ENCODE measurements at regions not wholly inside any gene's neighbourhood (a gene's known extent, or its start where the extent isn't known, plus 50 kb on each side); places are given as distances from the start of the nearest gene placed in this dataset.
A peak's percentile ranks its signal among the peaks of the same experiment; 100 is the strongest.

DNA sequence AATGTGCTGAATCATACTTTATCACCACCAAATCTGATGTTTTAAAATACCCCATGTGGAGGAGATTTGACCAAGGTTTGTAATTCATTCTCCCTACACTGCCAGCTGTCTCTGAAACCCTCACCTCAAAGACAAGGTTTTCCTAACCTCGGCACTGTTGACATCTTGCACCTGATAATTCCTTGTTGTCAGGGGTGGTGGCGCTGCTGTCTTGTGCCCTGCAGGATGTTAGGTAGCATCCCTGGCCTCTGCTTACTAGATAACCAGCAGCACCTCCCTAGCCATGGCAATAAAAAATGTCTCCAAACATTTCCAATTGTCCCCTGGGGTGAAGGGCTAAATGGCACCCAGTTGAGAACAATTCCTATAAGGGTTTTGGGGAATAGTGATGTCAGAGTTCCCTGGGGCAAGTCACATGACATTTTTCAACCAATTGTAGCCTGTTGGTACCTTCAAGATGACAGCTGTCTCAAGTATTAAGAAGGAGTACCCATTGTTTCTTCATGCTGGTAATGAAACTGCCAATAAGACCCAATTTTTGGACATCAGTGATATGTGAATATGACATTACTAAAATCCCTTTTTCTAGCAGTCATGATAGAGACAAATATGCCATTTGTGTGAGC lies 160.6 kb upstream of the PLCXD3 start:
- no peak for DNase-seq

DNA sequence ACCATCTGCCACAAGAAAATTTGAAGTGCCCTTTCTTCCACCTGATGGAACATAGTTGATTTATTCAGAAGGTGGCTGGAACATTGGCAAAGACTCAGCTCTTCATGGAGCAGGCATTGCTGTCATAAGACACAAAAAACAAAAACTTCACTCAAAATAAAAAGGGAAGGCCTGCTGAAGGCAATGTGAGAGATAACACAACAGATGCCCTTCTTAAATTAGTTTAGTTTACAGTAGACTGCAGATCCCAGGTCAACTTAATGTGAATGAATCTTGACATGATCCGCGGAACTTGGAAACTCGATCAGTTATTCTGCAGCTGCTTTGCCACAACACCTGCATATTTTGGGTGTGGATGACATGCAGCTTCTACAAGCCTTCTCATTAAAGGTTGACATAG lies 159.8 kb upstream of the PLCXD3 start:
- DNase-seq, result no peak

- no peak for DNase-seq
Measured at GRCh38 chr5:41661254-41661653, 150.9 kb upstream of the PLCXD3 start.

GRCh38 chr5:41656597-41656996 lies 146.2 kb upstream of the PLCXD3 start:
- no peak for DNase-seq

DNA sequence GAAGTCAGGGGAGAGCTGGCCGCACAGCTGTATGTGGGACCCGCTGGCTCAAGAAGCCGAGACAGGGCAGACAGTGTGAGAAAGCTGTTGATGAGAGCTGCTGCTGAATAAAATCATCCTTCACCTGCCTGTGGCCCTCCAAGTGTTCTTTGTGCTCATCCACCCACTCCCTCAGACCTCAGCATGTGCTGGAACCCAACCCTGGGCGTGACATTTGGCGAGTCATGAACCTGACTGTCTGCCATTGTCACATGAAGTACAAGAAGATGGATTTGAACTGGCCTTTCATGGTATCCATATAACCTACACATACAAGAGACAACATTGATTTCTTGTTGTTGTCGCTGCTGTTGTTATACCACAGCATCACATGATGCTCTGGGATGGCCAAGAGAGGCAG lies 139.7 kb upstream of the PLCXD3 start:
- no peak for DNase-seq

DNA sequence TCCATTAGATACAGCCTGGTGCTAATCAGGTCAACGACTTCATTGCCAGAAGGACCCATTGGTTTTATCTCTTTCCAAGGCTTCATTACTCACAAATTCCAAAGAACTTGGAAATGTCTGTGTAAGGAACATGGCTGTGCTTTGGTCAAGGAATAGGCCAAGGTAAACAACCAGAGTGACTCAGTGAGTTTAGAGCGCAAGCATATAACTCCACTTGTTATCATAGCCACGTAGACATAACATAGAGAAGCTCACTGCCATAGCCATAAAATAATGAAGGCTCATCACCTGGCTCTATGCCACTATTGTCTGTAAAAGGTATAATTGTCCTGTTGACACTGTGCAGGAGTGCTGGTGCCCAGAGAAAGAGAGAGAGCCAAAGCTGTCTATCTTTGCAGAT lies 139.3 kb upstream of the PLCXD3 start:
- DNase-seq, result no peak

DNA sequence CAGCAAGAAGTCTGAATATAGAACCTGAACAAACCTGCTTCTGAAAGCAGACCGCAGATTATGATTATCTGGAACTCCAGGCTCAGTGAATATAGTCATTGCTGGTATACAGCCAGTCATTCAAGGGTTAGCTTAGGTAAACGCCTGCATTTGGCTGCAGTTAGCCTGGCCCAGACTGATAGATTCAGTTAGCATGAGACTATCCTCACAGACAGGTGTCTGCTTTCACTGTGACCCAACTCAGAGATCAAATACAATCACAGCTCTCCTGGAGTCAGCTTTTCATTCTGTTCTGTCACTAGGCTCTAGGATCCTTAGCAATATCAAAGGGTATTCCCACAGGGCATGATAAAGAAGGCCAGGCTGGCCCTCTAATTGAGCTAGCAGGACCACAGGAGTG lies 138.6 kb upstream of the PLCXD3 start:
- no peak for DNase-seq

- peak; percentile 13 to 40 for DNase-seq
Measured at GRCh38 chr5:41641621-41642020, 131.2 kb upstream of the PLCXD3 start.

DNA sequence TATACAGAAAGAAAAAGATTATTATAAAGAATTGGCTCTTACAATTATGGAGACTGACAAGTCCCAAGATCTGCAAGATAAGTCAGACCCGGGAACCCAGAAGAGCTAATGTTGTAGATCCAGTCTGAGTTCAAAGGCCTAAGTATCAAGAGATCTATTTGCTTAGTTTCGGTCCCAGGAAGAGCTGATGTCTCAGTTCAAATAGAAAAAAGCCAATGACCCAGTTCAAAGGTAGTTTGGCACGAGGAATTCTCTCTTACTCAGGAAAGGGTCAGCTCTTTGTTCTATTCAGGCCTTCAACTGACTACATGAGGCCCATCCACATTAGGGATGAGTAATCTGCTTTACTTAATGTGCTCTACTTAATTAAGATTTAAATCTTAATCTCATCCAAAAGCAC lies 128.3 kb upstream of the PLCXD3 start:
- no peak for DNase-seq

GRCh38 chr5:41637869-41638268 lies 127.5 kb upstream of the PLCXD3 start:
- peak in 1 of 2 experiments; percentile 19 for DNase-seq

DNA sequence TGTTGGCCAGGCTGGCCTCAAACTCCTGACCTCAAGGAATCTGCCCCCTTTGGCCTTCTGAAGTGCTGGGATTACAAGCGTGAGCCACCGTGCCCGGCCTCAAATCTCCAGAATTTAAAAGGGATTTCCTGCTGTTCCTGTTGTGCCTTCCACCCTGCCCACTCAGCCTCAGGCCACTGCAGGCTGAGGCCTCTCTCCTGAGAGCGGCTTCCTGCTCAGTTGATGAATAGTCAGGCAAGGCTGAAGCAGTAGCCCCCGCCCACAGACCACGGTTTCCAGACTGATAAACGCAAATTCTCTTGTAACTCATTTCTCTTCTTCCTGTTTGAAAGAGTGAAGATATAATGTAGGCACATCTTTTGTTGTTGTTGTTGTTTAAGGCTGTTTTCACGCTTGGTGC lies 127.0 kb upstream of the PLCXD3 start:
- no peak for DNase-seq

DNA sequence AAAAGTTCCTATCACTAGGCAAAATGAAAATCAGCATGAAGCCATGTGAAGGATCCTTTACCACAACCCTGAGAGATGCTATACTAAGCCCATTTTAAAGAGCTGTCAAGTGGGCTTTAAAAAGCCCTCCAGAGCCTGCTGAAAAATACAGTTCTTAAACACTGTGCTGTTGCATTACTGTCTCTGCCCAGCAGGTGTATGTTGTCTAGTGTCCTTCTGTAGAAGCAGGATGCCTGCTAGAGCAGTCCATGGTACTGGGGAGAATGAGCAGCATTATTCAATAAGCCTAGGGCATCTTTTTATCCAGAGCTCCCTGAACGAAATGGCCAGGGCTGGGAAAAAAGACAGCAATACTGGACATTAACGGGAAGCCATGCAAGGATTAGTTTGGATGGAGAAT lies 126.2 kb upstream of the PLCXD3 start:
- peak; percentile 54 to 60 for DNase-seq

GRCh38 chr5:41629897-41630296 lies 119.5 kb upstream of the PLCXD3 start:
- no peak for DNase-seq

DNA sequence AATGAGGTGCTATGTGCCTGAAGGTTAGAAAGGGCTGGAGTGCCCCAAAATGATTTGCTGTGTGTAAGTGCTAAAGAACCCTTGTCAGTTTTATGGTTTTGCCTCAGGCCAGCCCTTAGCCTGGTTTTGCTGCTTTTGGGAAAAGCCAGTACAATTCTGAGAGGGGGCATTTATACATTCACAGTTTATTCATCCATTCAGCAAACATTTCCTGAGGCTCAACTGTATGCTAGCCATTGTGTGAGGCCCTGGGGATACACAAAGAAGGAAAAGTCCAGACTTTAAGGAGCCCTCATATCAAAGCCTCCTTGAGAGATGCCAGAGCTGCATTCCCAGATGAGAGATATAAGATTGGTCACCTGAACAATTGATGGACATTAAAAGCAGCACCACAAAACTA lies 115.2 kb upstream of the PLCXD3 start:
- DNase-seq, result no peak

GRCh38 chr5:41621420-41621819 lies 111.0 kb upstream of the PLCXD3 start:
- DNase-seq, result no peak

DNA sequence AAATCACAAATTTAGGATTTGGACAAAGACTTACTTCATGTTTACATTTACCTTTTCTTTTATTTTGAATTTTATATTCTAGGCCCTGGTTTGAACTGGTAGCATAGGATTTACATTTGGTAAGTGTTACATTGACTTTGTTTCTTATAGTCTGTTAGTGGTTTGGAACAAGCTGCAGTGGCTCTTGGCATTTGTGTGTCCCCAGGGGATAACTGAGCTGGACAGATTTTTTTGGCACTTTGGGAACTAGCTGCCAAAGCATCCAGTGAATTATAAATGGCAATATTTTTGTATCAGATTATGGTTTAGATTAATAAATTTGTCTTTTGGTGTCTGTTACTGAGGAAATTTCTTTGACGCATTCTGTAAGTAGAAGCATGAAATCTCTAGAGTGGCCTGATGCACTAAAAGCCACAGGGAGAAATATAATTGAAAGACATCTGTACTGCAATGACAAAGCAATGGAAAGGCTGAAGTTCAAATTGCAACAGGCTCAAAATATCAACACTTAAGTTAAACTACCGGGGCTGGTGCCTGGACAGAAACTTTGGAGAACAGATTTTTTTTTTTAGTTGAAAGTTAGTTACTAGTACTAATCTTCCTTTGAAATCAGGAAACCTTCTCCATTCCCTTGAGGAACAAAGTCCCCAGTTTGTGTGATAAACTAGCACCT lies 107.6 kb upstream of the PLCXD3 start:
- DNase-seq, result no peak

DNA sequence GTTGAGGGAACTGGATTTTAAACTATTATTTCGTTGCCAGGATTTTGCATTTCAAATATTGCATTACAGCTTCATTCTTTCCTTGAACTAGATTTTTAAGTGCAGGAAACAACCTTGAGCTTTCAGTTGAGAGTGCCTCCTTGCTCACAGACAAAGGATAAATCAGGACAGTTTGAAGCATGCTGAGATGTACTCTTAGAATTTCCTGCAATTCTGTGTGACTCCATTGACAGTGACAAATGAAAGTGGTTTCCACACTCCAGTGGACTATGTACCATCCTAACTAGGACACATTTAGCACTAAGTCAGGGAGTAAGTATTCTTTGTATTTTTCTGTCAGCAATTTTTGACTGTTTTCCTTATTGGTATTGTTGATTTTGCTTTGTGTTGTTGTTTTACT lies 100.0 kb upstream of the PLCXD3 start:
- no peak for DNase-seq

DNA sequence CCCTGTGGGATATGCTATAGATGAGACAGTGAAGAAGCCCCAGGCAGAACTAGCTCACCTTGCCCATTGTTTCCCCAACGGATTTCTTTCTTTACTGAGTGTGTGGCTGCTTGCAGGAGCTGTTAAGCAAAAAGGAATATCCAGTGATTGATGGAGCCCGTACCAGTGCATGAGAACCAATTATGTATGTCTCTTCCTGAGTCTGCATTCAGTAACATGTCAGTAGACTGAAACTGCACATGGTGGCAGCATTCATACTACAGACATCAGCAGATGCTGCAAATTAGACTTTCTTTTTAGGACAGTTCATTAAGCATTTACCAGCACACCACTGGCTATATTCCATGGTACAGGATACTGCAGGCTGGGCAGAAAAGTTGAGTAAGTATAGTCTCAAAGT lies 90.3 kb upstream of the PLCXD3 start:
- no peak for DNase-seq

GRCh38 chr5:41598011-41598410 lies 87.6 kb upstream of the PLCXD3 start:
- no peak for DNase-seq

DNA sequence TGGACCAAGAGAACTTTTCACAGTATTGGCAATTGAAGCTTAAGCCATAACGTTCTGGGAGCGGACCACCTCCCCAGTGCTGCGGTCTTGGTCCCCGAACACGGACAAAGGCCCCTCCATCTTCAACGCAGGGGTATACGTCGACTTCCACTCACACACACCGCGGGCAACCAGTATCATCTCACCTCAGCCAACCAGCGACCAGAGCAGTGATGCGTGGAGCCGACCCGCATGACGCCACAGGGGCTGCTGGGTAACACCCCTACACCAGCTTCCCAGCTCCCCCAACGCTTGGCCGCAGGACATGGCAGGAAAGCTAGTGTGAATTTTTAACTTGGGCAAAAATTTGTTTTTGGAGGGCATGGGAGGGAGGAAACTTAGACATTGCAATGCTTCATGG lies 77.3 kb upstream of the PLCXD3 start:
- DNase-seq, result no peak

DNA sequence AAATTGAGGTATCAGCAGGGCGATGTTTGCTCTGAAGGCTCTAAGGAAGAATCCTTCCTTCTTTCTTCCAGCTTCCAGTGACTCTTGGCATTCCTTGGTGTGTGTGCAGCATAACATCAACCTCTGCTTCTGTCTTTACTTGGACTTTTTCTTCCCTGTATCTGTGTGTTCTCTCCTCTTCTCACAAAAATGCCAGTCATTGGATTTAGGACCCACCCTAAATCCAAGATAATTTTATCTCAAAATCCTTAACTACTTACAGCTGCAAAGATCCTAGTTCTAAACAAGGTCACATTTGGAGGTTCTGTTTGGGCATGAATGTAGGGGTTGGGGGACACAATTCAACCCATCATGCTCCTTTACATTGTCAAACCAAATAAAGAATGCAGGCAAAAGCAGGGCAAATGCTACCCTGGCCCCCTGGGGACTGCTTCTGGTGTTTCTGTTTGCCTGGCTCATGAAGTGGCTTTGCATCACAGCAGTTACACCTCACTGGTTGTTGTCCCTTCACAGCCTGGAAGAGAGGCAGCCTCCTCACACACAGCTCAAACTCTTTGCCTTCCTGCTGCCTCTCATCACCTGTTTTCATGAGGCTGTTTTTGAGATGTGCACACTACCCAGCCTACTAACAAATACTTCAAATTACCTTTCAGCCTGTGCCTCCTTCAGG lies 64.8 kb upstream of the PLCXD3 start:
- no peak for DNase-seq

GRCh38 chr5:41574391-41574790 lies 64.0 kb upstream of the PLCXD3 start:
- DNase-seq, result no peak

All from Kasumi-1 (cell line).